Lower leg skin (tissue), 4 donors: ENCODE measurements at regions not wholly inside any gene's neighbourhood (a gene's known extent, or its start where the extent isn't known, plus 50 kb on each side); places are given as distances from the start of the nearest gene placed in this dataset.

Source experiments
- DNase-seq, 2 donors: peaks; one replicate each; pipeline ENCODE4 v3.0.0-alpha.2; 2019; ENCODE audit warnings: low spot score in 2 of 2
- H3K4me3 ChIP-seq: fragments of 200-600 bp; sonication (generic); 2 replicates; pipeline ENCODE4 v1.5.1; 2017; ENCODE audit warnings: mild to moderate bottlenecking, low read depth; ENCODE audit not compliant: poor library complexity, severe bottlenecking
- CTCF ChIP-seq, 3 donors: fragments of 450-650 bp; IDR thresholded peaks; one replicate each; pipeline ENCODE4 v1.5.1; 2016; ENCODE audit warnings: antibody characterized with exemption in 3 of 3, mild to moderate bottlenecking in 3 of 3, moderate library complexity in 2 of 3
- POLR2A ChIP-seq, 2 donors: fragments of 450-650 bp; IDR thresholded peaks; one replicate each; pipeline ENCODE4 v1.6.1; 2016 to 2017; ENCODE audit warnings: antibody characterized with exemption in 2 of 2, mild to moderate bottlenecking in 1 of 2, moderate library complexity in 1 of 2
- WGBS, 2 donors: methylation state at CpG; one replicate each; pipeline ENCODE4 v1.1.5; 2018; 5-methylcytosine and 5-hydroxymethylcytosine counted together
- intact Hi-C: fragments of 100-400 bp; cut with DNase I; formaldehyde crosslinking; loops from one replicate; pipeline ENCODE4 v1.15.0; 2023; ENCODE audit warnings: low total_unique reads

- intact Hi-C loops = no loop called here
- no peak overlapping the region for H3K4me3 ChIP-seq
- no peak for TF ChIP-seq CTCF (IDR thresholded peaks at IDR 0.05)
- TF ChIP-seq POLR2A (IDR thresholded peaks at IDR 0.05) = no peak
- no peak for DNase-seq
- 86 to 89% methylated on average over 10 of the region's 10 CpGs for WGBS, 2 donors
Observed at GRCh38 chr18:41372046-41372665, 582.9 kb upstream of the PIK3C3 start.

- H3K4me3 ChIP-seq = no peak overlapping the region
- 53 to 58% methylated on average over 5 of the region's 5 CpGs for WGBS, 2 donors
- TF ChIP-seq POLR2A (IDR thresholded peaks at IDR 0.05) (no peak), CTCF (IDR thresholded peaks at IDR 0.05) (no peak)
- intact Hi-C loops = no loop called here
- no peak for DNase-seq
Observed at GRCh38 chr18:41371156-41372045, 583.6 kb upstream of the PIK3C3 start.

- WGBS, 2 donors = 63 to 82% methylated on average over 4 of the region's 4 CpGs
- TF ChIP-seq POLR2A (IDR thresholded peaks at IDR 0.05) (no peak), CTCF (IDR thresholded peaks at IDR 0.05) (no peak)
- no peak overlapping the region for H3K4me3 ChIP-seq
- intact Hi-C loops = no loop called here
- no peak for DNase-seq
Observed at GRCh38 chr18:41370740-41371139, 584.3 kb upstream of the PIK3C3 start.

GRCh38 chr18:41357708-41358107, 597.3 kb upstream of the PIK3C3 start:
- no peak for TF ChIP-seq POLR2A (IDR thresholded peaks at IDR 0.05)
- intact Hi-C loops = no loop called here
- DNase-seq = no peak
- no peak overlapping the region for H3K4me3 ChIP-seq
- 81 to 82% methylated on average over 2 of the region's 2 CpGs for WGBS, 2 donors

GRCh38 chr18:41353777-41354528, 601.1 kb upstream of the PIK3C3 start:
- intact Hi-C loops = no loop called here
- H3K4me3 ChIP-seq = no peak overlapping the region
- TF ChIP-seq POLR2A (IDR thresholded peaks at IDR 0.05) (no peak), CTCF (IDR thresholded peaks at IDR 0.05) (no peak)
- no peak for DNase-seq
- WGBS, 2 donors = 70 to 78% methylated on average over 3 of the region's 3 CpGs

GRCh38 chr18:41351430-41351829, 603.6 kb upstream of the PIK3C3 start:
- 79 to 80% methylated on average over 3 of the region's 3 CpGs for WGBS, 2 donors
- no peak for DNase-seq
- H3K4me3 ChIP-seq = no peak overlapping the region
- intact Hi-C loops = no loop called here
- TF ChIP-seq POLR2A (IDR thresholded peaks at IDR 0.05) (no peak), CTCF (IDR thresholded peaks at IDR 0.05) (no peak)
